HuH-7.5 (cell line): ENCODE measurements at regions not wholly inside any gene's neighbourhood (a gene's known extent, or its start where the extent isn't known, plus 50 kb on each side); places are given as distances from the start of the nearest gene placed in this dataset.

ENCODE experiments used
- DNase-seq: peaks from one replicate; pipeline ENCODE4 v3.0.0; 2011; ENCODE audit warnings: low spot score

- no peak for DNase-seq
Measured at GRCh38 chr2:120401275-120402066, 55.5 kb downstream of the INHBB start.

GRCh38 chr2:120402067-120402433 lies 56.1 kb downstream of the INHBB start:
- no peak for DNase-seq

- DNase-seq, result no peak
Measured at GRCh38 chr2:120402508-120402907, 56.6 kb downstream of the INHBB start.

GRCh38 chr2:120403261-120403660 lies 57.3 kb downstream of the INHBB start:
- DNase-seq, result no peak

- DNase-seq, result no peak
Measured at GRCh38 chr2:120403676-120404075, 57.7 kb downstream of the INHBB start.

GRCh38 chr2:120404274-120404673 lies 58.3 kb downstream of the INHBB start:
- no peak for DNase-seq

GRCh38 chr2:120404941-120405758 lies 59.2 kb downstream of the INHBB start:
- DNase-seq, result no peak

- DNase-seq, result no peak
Measured at GRCh38 chr2:120405759-120406099, 59.8 kb downstream of the INHBB start.

- DNase-seq, result no peak
Measured at GRCh38 chr2:120406566-120406965, 60.6 kb downstream of the INHBB start.

GRCh38 chr2:120410487-120410886 lies 64.6 kb downstream of the INHBB start:
- no peak for DNase-seq

GRCh38 chr2:120415060-120415459 lies 69.1 kb downstream of the INHBB start:
- no peak for DNase-seq

- DNase-seq, result no peak
Measured at GRCh38 chr2:120415728-120416509, 70.0 kb downstream of the INHBB start.

- no peak for DNase-seq
Measured at GRCh38 chr2:120418174-120418787, 72.3 kb downstream of the INHBB start.

GRCh38 chr2:120419073-120419472 lies 73.1 kb downstream of the INHBB start:
- DNase-seq, result no peak

GRCh38 chr2:120419955-120420354 lies 74.0 kb downstream of the INHBB start:
- no peak for DNase-seq

GRCh38 chr2:120421126-120421829 lies 75.3 kb downstream of the INHBB start:
- DNase-seq, result no peak

GRCh38 chr2:120421830-120422175 lies 75.9 kb downstream of the INHBB start:
- DNase-seq, result no peak

- DNase-seq, result no peak
Measured at GRCh38 chr2:120422465-120423160, 76.7 kb downstream of the INHBB start.

- no peak for DNase-seq
Measured at GRCh38 chr2:120423167-120423943, 77.4 kb downstream of the INHBB start.

- no peak for DNase-seq
Measured at GRCh38 chr2:120424274-120424796, 78.4 kb downstream of the INHBB start.
